ENCODE measurements at regions not wholly inside any gene's neighbourhood (a gene's known extent, or its start where the extent isn't known, plus 50 kb on each side); places are given as distances from the start of the nearest gene placed in this dataset.

DNA sequence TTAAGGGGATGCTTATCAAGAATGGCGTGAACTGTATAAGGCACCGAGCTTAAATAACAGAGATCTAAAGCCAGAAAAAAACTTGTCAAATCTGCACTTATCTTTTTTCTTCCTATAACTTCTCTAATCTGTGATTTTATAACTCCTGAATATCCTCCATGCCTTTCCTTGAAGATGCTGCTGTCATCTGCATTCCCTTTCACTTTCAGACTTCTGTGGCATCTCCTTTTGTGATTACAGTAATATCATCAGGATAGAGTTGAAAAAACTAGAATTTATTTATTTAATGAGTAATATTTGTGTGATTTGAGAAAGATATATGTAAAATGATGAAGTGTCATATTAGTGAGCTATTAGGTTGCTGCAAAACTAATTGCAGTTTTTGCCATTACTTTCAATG is 357.8 kb upstream of the PTBP2 start:
- no peak for DNase-seq (ENCODE audit: low spot score)

DNA sequence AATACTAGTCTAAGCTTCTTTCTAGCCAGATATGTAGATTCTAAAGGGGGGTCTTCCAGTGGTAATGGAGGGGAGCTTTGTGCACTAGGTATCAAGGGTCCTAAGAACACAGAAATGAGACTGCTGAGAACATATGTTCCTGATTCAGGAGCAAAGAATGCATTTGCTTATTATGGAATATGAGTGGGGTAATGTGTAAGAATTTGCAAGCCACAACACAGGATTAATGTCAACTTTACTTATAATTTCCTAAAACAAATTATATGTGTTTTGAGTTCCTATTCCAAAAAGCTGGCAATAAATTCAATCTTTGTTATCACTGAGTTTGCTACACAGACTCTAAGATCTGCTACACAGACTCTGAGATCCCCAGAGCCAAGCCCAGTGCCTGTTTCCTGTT is 357.0 kb upstream of the PTBP2 start:
- DNase-seq (ENCODE audit: low spot score), result no peak

DNA sequence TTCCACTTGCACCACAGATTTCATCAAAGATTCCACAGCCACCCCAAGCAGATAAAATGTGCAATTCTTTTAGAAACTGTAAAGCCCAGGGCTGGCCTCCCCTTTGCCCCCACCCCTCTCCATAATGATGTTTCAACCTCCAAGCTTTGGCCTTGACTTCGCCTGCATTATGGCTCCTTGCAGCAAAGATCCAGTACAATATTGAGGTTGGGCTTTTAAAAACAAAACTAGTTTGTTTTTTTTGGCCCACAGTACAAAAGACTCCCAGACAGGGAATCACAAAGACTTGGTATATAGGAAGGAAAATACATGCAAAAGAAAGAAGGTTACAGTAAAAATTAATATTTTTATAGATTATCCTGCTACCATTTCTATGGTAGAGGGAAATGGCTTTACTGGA is 356.5 kb upstream of the PTBP2 start:
- no peak for DNase-seq (ENCODE audit: low spot score)

DNA sequence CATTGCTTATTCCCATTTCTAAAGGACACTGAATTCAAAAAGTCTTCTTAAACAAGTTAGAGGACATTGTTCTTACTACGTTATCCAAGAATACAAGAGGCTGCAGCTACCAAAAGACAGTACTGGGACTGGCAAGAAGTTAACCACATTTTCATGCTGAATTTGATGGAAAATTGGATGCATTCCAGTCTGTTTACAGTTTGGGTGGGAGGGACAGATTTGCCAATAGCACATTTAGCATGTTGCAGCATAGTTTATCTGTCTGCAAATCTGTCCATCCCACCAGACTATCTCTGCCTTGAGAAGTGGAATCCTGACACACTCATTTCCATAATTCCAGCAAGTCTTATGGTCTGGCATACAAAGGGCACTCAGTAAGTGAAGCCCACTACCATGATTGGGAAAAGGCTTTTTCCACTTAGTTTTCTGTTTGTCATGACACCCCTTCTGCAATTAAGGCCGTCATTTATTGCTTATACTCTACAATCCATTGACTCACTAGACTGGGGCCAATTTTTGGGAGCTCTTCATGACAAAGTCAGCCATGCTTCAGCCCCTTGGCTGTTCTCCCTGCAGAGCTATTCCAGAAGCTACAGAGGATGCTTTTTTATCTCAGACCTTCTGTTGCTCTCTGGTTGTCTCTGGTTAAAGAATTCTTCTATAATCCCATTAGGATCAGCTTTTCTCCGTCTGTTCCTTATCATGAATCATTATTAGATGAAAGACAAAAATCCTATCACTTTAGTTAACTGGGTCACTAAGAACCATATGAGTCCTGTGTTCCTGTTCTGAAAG is 355.8 kb upstream of the PTBP2 start:
- DNase-seq (ENCODE audit: low spot score), result peak; percentile 27

DNA sequence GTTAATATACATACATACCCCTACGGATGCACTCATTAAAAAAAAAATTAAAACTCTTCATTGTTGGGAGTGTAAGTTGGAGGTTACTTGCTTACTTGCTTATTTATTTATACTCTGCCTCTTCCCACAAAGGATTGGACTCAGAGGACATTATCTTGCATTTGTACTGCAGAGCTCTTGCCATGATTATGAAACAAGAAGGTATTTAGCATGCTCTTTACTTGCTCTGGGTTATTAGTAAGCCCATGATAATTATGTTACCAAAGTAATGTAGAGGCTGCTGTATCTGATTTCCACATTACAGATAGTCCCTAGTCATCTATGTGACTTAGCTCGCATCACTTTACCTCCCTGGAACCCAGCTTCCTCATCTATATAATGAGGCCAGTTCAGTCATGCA is 355.1 kb upstream of the PTBP2 start:
- DNase-seq (ENCODE audit: low spot score), result no peak

DNA sequence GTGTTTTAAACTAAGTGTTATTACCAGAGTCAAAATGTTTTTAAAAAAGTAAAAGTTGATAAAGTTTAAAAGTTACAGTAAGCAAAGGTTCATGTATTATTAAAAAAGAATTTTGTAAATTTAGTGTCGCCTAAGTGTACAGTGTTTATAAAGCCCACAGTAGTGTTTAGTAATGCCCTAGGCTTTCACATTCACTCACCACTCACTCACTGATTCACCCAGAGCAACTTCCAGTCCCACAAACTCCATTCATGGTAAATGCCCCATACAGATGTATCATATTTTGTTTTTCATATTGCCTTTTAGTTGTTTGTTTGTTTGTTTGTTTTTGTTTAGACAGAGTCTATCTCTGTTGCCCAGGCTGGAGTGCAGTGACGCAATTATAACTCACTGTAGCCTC is 353.8 kb upstream of the PTBP2 start:
- no peak for DNase-seq (ENCODE audit: low spot score)

DNA sequence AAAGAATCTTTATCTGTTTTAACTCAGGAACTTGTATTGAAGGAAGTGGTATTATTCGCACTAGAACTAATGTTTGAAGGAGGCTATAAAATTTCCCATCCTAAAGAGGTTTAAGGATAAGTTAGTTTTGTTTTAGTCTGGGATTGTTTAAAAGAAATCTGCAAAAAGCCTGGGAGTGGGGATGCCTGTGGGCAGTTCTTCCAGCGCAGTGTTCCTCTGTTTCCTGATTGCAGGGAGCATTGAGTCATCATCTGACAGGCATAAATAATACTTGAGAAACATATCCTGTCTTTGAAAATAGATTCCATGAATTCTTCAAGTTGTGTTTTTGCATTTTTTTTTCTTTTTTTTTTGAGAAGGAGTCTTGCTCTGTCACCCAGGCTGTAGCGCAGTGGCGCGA is 350.8 kb upstream of the PTBP2 start:
- no peak for DNase-seq (ENCODE audit: low spot score)

DNA sequence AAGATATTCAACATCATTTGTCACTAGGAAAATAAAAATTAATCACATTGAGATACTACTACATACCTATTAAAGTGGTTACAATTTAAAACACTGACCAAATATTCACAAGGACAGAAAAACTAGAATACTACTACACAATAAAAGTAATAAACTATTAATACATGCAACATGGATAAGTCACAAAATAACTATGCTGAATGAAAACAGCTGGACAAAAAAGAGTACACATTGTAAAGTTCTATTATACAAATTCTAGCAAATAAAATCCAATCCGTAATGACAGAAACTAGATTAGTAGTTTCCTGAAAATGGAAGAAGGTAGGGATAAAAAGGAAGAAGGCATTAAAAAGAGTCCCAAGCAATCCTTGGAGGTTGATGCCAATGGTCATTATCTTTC is 348.7 kb upstream of the PTBP2 start:
- DNase-seq (ENCODE audit: low spot score), result no peak

DNA sequence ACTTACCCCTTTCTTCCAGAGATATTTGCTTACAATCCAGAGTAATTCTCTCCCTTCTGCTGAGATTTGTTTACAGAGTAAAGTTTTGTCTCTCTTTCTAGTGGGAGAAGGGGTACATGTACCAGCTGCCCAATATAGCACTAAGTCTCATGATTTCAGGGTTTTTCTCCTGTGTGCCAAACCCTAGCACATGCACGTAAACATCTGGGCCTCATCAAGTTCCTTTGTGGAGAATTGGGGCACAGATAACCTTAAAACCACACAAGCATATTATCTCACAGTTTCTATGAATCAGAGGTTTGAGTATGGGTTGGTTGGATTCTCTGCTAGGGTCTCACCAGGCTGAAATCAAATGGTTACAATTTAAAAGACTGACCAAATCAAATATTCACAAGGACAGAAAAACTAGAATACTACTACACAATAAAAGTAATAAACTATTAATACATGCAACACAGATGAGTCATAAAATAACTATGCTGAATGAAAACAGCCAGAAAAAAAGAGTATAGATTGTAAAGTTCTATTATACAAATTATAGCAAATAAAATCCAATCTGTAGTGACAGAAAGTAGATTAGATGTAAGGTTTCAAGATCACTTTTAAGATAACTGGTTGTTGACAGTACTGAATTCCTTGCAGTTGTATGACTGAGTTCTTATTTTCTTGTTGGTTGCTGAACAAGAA is 347.4 kb upstream of the PTBP2 start:
- DNase-seq (ENCODE audit: low spot score), result no peak

DNA sequence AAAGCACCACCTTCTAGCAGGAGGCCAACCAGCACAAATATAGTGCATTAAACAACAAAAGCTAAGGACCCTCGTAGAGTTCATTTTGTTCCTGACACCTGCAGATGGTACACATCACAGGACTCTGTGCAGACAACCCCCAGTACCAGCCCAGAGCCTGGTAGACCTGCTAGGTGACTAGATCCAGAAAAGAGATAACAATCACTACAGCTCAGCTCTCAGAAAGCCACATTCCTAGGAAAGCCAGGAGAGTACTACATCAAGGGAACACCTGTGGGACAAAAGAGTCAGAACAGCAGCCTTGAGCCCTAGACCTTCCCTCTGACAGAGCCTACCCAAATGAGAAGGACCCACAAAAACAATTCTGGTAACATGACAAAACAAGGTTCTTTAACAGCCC is 344.7 kb upstream of the PTBP2 start:
- DNase-seq (ENCODE audit: low spot score), result no peak

DNA sequence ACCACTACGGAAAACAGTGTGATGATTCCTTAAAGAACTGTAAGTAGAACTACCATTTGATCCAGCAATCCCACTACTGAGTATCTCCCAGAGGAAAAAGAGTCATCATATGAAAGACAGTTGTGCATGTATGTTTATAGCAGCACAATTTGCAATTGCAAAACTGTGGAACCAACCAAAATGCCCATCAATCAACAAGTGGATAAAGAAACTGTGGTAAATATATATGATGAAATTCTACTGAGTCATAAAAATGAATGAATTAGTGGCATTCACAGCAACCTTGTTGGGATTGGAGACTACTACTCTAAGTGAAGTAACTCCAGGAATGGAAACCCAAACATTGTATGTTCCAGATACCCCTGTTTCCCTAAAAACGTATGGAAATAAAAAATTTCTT is 337.0 kb upstream of the PTBP2 start:
- no peak for DNase-seq (ENCODE audit: low spot score)

DNA sequence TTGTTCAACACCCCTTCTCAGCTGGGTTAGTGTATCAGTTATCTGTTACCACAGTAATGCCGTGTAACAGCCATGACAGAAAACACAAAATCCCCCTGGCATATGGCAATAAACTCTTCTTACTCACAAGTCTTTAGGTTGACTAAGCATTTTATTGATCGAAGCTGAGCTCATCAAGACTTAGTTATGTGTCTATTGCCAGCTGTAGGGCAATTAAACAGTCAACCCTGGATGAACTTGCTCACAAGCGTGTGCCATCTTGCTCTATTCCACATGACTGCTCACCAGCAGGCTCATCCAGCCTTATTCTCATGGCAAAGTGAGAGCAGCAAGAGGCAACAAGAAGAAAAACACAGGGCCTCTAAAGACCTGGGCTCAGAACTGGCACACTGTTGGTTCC is 333.8 kb upstream of the PTBP2 start:
- DNase-seq (ENCODE audit: low spot score), result no peak

DNA sequence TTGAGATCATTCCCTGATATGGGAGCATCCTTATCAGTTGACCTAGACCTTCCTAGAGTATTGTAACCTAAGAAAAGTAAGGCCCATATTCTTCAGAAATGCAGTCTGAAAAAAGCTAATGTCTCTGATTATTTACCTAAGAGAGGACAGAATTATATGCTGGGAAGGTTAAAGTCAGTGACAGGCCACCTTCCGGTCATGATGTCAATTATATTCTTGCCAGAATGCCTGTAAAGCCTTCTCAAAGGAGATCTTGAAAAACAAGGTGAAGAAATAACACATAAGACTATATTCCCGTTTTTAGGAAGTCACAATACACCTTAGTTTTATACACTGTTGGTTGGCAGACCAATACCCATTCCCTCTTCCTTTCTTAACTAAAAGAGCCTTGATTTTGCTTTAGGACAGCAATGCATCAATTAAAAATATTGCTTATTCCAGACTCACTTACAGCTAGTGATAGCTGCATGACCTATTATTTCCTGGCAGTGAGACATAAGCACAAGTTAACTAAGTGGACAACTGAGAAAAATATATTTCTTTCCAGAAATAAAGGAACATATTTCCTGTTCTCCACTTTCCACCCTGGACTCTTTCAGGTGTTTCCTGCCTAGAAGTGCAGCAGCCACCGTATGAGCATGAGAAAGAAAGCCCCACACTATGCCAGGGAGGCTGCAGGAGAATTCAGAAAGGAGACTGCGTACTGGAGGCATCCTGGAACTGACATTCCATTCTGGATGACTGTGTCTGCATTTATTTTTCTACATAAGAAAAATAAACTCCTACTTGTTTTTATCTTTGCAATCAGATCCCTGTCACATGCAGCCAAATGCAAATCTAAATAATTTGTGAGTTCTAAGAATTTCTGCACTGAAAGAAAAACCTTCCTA is 332.9 kb upstream of the PTBP2 start:
- DNase-seq (ENCODE audit: low spot score), result no peak

DNA sequence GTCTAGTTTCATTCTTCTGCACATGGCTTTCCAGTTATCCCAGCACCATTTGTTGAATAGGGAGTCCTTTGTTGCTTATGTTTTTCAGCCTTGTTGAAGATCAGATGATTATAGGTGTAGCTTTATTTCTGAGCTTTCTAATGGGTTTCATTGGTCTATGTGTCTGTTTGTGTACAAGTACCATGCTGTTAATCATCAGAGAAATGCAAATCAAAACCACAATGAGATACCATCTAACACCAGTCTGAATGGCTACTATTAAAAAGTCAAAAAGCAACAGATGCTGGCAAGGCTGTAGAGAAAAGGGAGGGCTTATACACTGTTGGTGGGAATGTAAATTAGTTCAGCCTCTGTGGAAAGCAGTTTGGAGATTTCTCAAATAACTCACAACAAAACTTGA is 321.5 kb upstream of the PTBP2 start:
- DNase-seq (ENCODE audit: low spot score), result no peak

DNA sequence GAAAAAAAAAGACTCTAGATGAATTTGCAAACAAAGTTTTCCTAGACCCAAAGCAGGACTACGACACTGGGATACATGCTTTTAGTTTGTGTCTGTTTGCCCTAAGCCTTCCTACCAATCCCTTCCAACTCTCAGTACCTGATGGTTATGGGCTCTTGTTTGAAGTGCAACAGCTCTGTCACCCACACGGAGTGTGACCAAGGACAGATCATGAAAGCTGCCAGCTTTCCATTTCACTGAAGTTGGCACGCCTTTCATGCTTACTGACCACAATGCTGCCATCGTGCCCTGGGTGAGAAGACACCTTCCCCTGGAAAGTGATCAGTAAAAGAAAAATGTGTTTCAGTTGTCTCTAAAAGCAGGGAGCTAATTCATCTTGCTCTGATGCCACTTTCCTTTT is 312.5 kb upstream of the PTBP2 start:
- no peak for DNase-seq (ENCODE audit: low spot score)

DNA sequence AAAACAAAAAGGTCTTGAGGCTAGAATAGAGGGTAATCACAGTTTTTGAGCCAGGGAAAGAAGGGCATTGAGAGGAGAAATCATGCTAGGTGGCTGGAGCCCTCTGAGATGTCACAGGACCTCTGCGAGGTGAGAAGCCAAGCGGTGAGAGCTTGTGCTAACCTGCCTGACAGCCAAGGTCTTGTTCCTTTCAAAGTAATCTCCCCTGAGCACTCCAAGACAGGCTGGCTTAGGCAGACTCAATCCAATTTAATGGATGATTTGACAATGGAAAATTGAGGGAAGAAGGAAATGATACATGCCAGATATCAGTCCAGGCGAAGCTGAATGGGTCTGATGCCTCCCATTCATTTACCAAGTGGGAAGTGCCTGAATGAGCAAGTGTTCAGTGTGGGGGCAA is 311.9 kb upstream of the PTBP2 start:
- DNase-seq (ENCODE audit: low spot score), result no peak

DNA sequence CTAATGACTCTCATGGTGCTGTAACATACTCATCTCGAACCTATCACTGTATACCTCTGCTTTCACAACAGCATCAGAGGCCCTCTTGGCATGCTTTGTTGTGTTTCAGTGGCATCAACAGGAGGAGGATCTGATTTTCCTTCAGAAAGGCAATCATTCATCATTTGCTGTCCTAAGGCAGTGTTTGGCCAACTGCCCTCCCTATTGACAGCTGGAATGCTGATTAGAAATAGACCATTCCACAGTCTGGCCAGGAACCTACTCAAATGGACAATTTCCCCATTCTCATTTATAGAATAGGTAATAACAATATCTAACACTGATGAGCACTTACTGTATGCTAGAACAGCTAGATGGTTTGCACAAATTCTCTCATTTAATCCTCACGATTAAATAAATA is 310.6 kb upstream of the PTBP2 start:
- DNase-seq (ENCODE audit: low spot score), result no peak

DNA sequence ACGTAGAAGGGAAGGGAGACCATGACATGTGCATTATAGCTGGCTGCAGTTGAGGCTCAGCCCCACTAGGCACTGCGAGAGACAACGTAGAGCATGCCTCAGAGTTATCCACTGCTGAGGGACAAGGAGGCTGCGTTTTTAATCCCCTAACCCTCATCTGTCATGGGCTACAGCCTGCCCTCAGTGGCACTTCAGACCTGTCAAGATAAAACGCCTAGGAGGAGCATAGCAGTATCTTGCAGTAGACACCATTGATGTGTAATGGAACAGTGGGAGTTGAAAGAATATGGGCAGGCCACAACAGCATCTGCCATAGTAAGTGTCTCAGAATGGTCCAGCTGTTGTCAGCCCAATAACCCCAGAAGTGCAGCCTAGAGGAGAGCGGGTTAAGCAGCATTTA is 307.0 kb upstream of the PTBP2 start:
- no peak for DNase-seq (ENCODE audit: low spot score)

DNA sequence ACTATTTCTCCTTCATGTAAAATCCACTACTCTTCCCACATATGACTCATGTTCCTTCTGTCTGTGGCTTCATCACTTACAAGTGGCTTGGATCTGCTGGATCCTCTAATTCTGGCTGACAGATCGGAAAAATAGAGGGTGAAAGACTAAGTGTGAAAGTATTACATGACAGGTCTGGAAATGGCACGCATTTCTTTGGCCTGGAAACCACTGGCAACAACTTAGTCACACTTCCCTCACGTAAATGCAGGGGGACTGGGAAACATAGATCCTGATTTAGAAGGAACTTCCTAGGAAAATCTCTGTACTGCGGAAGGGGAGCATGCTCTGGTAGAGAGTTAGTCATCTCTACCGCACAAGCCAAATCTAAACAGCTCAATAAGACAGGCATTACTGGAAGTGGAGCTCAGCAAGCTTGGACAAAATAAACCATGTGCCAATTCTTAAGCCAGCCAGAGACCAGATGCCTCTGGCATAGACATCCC is 305.4 kb upstream of the PTBP2 start:
- no peak for DNase-seq (ENCODE audit: low spot score)

DNA sequence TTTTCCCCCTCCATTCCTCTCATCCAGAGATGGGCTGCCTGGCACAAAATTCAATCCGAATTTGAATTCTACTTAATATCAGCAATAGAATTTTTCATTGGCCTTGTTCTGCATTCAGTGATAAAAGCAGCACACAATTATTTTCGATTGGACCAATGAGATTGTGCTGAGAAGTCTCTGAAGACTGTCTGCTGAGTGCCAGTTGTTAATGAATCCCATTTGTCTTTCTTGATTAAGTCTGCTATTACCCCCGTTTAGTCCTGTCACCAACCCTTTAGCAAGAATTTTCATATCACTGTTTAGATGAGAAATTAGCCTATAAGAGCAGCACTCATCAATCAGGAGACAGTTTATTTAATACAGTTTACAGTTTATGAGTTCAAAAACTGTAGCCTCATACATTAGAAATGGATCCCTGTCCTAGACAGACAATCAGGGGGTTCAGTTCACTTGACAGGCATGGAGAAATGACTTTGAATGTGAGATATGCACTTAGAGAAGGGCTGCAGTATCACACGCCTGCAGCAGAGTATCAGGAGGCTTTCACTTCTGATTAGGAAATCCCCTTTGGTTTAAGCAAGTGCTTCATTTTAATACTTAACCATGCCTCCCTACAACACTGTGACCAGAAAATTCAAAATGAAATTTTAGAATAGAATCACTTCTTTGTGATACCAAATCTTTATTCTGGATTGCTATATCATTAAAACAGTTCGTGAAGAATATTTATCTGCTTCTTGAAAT is 304.7 kb upstream of the PTBP2 start:
- DNase-seq (ENCODE audit: low spot score), result no peak

DNA sequence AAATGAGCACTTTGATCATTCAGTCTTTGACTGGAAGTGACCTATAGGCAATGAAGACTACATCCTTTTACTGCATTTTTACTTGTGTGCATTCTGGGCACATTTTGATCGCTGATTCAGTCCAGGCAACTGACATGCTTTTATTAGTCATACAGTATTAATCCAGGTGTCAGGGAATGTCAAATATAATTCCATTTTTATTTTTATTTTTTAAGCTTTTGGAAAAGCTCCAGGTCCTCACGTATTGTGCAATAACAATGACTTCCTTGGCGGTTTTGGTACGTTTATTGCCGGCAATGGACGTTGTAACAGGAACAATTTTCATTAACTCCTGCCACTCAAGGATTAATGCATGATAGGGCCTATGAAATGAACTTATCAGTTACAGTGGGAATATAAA is 302.6 kb upstream of the PTBP2 start:
- DNase-seq (ENCODE audit: low spot score), result no peak

DNA sequence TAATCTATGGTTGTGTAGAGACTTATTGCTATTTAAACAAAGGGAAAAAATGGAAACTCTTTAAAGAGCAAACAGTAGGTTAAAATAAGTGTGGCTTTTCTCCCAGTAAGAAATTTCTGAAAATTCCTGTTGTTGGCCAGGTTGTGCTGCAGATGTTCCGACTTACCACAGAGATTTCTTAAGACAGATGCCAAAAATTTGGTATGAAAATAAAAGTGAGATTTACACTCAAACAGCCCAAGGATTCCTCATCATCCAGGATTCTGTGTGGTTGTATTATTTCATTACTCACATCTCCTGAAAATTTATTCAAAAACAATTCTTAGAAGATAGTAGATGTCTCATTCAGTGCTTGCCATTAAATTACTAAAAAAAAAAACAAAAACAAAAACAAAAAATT is 296.7 kb upstream of the PTBP2 start:
- no peak for DNase-seq (ENCODE audit: low spot score)

Data from D341Med (cell line).